ENCODE measurements at regions not wholly inside any gene's neighbourhood (a gene's known extent, or its start where the extent isn't known, plus 50 kb on each side); places are given as distances from the start of the nearest gene placed in this dataset.
"Not testable (repeated sequence)": the region's sequence is repeated elsewhere in the genome, so short reads cannot be mapped to it uniquely, and the experiment has no call there.

GRCh38 chr3:59502806-59503205 lies 453.0 kb upstream of the CFAP20DC start:
- DNase-seq: no peak

GRCh38 chr3:59499954-59500353 lies 450.1 kb upstream of the CFAP20DC start:
- no peak for DNase-seq

GRCh38 chr3:59499000-59499399 lies 449.2 kb upstream of the CFAP20DC start:
- DNase-seq: peak; percentile 12

GRCh38 chr3:59496250-59496649 lies 446.4 kb upstream of the CFAP20DC start:
- no peak for DNase-seq

- not testable (repeated sequence) for DNase-seq
Measured at GRCh38 chr3:59494969-59495368, 445.1 kb upstream of the CFAP20DC start.

GRCh38 chr3:59486520-59486919 lies 436.7 kb upstream of the CFAP20DC start:
- DNase-seq: no peak

- no peak for DNase-seq
Measured at GRCh38 chr3:59483191-59483590, 433.4 kb upstream of the CFAP20DC start.

- no peak for DNase-seq
Measured at GRCh38 chr3:59482684-59483083, 432.9 kb upstream of the CFAP20DC start.

GRCh38 chr3:59481776-59482400 lies 432.1 kb upstream of the CFAP20DC start:
- no peak for DNase-seq

- DNase-seq: no peak
Measured at GRCh38 chr3:59480486-59480995, 430.7 kb upstream of the CFAP20DC start.

GRCh38 chr3:59473636-59474035 lies 423.8 kb upstream of the CFAP20DC start:
- no peak for DNase-seq

GRCh38 chr3:59472541-59472940 lies 422.7 kb upstream of the CFAP20DC start:
- no peak for DNase-seq

GRCh38 chr3:59469948-59470723 lies 420.3 kb upstream of the CFAP20DC start:
- DNase-seq: no peak

- DNase-seq: peak; percentile 23
Measured at GRCh38 chr3:59467476-59467875, 417.7 kb upstream of the CFAP20DC start.

- no peak for DNase-seq
Measured at GRCh38 chr3:59464187-59464586, 414.4 kb upstream of the CFAP20DC start.

- no peak for DNase-seq
Measured at GRCh38 chr3:59463253-59463652, 413.4 kb upstream of the CFAP20DC start.

GRCh38 chr3:59460068-59460467 lies 410.2 kb upstream of the CFAP20DC start:
- DNase-seq: no peak

- DNase-seq: no peak
Measured at GRCh38 chr3:59456852-59457485, 407.1 kb upstream of the CFAP20DC start.

GRCh38 chr3:59451800-59452746 lies 402.2 kb upstream of the CFAP20DC start:
- DNase-seq: no peak

GRCh38 chr3:59450946-59451763 lies 401.3 kb upstream of the CFAP20DC start:
- DNase-seq: no peak

- no peak for DNase-seq
Measured at GRCh38 chr3:59450437-59450836, 400.6 kb upstream of the CFAP20DC start.
